Uterus (tissue), 2 donors: ENCODE measurements at regions not wholly inside any gene's neighbourhood (a gene's known extent, or its start where the extent isn't known, plus 50 kb on each side); places are given as distances from the start of the nearest gene placed in this dataset.

ENCODE experiments used
- CTCF ChIP-seq, 4 experiments: fragments of 200-600 bp in 2 of 4; fragments of 450-650 bp in 2 of 4; sonication (generic) in 2 of 4; IDR thresholded peaks; one replicate each; pipeline ENCODE4 v1.5.1; 2016 to 2019; ENCODE audit warnings: antibody characterized with exemption in 4 of 4, mild to moderate bottlenecking in 2 of 4, moderate library complexity in 1 of 4
- POLR2A ChIP-seq, 2 donors: fragments of 450-650 bp; IDR thresholded peaks; one replicate each; pipeline ENCODE4 v1.6.1; 2016; ENCODE audit warnings: antibody characterized with exemption in 2 of 2, mild to moderate bottlenecking in 1 of 2, moderate library complexity in 1 of 2

DNA sequence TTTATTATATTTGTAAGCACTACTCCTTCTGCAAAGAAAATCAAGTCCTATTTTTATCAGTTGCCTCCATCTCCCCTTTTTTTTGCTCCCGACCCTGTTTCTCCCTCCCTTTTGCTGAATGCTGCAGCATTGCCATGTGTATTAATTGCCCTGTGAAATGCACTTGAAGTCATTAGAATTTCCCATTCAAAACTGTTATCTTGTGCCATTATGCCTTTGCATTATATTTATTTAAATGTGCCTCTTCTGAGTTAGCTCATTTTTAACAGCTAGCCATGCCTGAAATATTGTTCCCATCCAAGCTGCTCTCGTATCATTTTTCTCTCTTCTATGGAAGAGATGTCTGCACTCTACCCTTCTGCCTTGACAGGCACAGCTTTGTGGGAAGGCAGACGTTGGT is 404.0 kb upstream of the PLXNA2 start:
- TF ChIP-seq CTCF (IDR thresholded peaks at IDR 0.05) (no peak), POLR2A (IDR thresholded peaks at IDR 0.05) (no peak)
